A549 (cell line): ENCODE measurements at regions not wholly inside any gene's neighbourhood (a gene's known extent, or its start where the extent isn't known, plus 50 kb on each side); places are given as distances from the start of the nearest gene placed in this dataset.

Source experiments
- EP300 ChIP-seq, 2 experiments: fragments of >200 bp; sonication (Bioruptor Twin); formaldehyde crosslinking; IDR thresholded peaks; 2 replicates in 1 of 2; 3 replicates in 1 of 2; pipeline ENCODE4 v1.6.1; 2016 to 2017
- NPAS2 ChIP-seq: fragments of 250-450 bp; sonication (Bioruptor Pico); IDR thresholded peaks from 2 replicates; pipeline ENCODE4 v1.8.0; 2022; ENCODE audit warnings: mild to moderate bottlenecking, moderate library complexity, borderline replicate concordance
- POLR2A ChIP-seq: IDR thresholded peaks from 2 replicates; pipeline ENCODE4 v1.6.1; 2012; ENCODE audit warnings: mild to moderate bottlenecking, low read length
- RAD21 ChIP-seq, 2 experiments: fragments of >200 bp in 1 of 2; sonication (Bioruptor Twin) in 1 of 2; formaldehyde crosslinking in 1 of 2; IDR thresholded peaks in 1 of 2; conservative IDR thresholded peaks in 1 of 2; 2 replicates in 1 of 2; 3 replicates in 1 of 2; pipeline ENCODE4 v1.6.1; 2012 to 2018; ENCODE audit warnings: inconsistent platforms in 1 of 2
- RFX5 ChIP-seq: fragments of 450-650 bp; IDR thresholded peaks from 2 replicates; pipeline ENCODE4 v1.7.1; 2014; ENCODE audit warnings: antibody characterized with exemption, mild to moderate bottlenecking, moderate library complexity
- ZSCAN20 ChIP-seq: fragments of 250-450 bp; sonication (Bioruptor Pico); IDR thresholded peaks from 2 replicates; pipeline ENCODE4 v1.8.0; 2022; ENCODE audit warnings: mild to moderate bottlenecking, moderate library complexity
- TF ChIP-seq, protein P1 (sequence below): fragments of >200 bp; sonication (Bioruptor Twin); formaldehyde crosslinking; IDR thresholded peaks from 3 replicates; pipeline ENCODE4 v1.5.1; 2016
- TF ChIP-seq, protein P2 (sequence below): fragments of 150-350 bp; IDR thresholded peaks from 2 replicates; pipeline ENCODE4 v1.6.1; 2014; ENCODE audit warnings: low read depth, mild to moderate bottlenecking, low read length
- TF ChIP-seq, protein P3 (sequence below): fragments of >200 bp; sonication (Bioruptor Twin); formaldehyde crosslinking; IDR thresholded peaks from 3 replicates; pipeline ENCODE4 v1.6.1; 2016

DNA sequence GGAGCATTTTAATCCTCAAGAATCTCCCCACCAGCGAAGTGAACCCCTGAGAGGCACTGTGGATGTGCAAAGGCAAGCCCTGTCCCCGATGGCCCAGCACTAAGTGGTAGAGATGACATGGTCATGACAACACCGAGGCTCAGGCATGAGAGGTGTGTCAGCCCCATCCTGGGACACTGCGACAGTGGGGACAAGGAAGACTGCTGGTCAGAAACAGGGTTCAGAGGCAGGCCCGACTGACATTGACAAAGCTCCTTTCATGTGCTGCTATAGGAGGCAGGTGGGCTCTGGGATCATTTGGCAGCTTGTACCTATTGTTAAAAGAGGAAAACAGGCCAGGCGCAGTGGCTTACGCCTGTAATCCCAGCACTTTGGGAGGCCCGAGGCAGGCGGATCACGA lies 54.3 kb upstream of the MYEOV start:
- TF ChIP-seq, protein P1, sequence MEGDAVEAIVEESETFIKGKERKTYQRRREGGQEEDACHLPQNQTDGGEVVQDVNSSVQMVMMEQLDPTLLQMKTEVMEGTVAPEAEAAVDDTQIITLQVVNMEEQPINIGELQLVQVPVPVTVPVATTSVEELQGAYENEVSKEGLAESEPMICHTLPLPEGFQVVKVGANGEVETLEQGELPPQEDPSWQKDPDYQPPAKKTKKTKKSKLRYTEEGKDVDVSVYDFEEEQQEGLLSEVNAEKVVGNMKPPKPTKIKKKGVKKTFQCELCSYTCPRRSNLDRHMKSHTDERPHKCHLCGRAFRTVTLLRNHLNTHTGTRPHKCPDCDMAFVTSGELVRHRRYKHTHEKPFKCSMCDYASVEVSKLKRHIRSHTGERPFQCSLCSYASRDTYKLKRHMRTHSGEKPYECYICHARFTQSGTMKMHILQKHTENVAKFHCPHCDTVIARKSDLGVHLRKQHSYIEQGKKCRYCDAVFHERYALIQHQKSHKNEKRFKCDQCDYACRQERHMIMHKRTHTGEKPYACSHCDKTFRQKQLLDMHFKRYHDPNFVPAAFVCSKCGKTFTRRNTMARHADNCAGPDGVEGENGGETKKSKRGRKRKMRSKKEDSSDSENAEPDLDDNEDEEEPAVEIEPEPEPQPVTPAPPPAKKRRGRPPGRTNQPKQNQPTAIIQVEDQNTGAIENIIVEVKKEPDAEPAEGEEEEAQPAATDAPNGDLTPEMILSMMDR = no peak
- TF ChIP-seq RFX5 (no peak), ZSCAN20 (CRISPR knock-in tag) (no peak), NPAS2 (CRISPR knock-in tag) (no peak), RAD21 (conservative IDR thresholded peaks at IDR 0.05 in 1 of 2, IDR thresholded peaks at IDR 0.05 in 1 of 2) (no peak), POLR2A (no peak), EP300 (IDR thresholded peaks at IDR 0.05) (no peak)
- TF ChIP-seq, protein P2, sequence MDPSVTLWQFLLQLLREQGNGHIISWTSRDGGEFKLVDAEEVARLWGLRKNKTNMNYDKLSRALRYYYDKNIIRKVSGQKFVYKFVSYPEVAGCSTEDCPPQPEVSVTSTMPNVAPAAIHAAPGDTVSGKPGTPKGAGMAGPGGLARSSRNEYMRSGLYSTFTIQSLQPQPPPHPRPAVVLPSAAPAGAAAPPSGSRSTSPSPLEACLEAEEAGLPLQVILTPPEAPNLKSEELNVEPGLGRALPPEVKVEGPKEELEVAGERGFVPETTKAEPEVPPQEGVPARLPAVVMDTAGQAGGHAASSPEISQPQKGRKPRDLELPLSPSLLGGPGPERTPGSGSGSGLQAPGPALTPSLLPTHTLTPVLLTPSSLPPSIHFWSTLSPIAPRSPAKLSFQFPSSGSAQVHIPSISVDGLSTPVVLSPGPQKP = no peak
- TF ChIP-seq, protein P3, sequence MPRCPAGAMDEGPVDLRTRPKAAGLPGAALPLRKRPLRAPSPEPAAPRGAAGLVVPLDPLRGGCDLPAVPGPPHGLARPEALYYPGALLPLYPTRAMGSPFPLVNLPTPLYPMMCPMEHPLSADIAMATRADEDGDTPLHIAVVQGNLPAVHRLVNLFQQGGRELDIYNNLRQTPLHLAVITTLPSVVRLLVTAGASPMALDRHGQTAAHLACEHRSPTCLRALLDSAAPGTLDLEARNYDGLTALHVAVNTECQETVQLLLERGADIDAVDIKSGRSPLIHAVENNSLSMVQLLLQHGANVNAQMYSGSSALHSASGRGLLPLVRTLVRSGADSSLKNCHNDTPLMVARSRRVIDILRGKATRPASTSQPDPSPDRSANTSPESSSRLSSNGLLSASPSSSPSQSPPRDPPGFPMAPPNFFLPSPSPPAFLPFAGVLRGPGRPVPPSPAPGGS = no peak
